ENCODE measurements at regions not wholly inside any gene's neighbourhood (a gene's known extent, or its start where the extent isn't known, plus 50 kb on each side); places are given as distances from the start of the nearest gene placed in this dataset.
A peak's percentile ranks its signal among the peaks of the same experiment; 100 is the strongest.
"Not testable (repeated sequence)": the region's sequence is repeated elsewhere in the genome, so short reads cannot be mapped to it uniquely, and the experiment has no call there.

DNA sequence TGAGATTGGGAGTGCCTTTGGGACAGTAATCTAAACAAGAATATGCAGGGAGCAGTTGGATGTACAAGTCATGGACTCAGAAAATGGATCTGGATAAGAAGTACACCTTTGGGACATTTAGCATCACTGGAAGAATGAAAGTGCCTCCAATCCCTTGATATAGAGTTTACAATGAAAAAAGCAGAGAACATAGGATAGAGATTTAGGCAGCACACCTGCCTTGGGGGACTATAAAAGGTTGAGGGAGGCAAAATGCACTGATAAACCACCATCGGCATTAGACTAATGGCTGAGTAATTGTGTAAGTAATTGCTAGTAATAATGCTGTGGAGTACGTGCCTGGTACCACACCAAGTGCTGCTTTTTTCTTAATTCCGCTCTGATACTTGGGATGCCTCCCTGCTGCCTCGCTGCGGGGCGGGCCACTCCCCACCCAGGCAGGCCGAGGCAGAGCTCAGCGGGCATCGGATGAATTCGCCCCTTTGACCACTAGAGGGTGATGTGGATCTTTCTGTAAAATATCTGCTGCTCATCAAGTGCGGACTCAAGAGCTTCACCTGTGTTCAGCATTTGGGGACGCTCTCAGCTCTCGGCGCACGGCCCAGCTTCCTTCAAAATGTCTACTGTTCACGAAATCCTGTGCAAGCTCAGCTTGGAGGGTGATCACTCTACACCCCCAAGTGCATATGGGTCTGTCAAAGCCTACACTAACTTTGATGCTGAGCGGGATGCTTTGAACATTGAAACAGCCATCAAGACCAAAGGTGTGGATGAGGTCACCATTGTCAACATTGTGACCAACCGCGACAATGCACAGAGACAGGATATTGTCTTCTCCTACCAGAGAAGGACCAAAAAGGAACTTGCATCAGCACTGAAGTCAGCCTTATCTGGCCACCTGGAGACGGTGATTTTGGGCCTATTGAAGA lies 99.9 kb downstream of the ANKRD18B start:
- DNase-seq, result peak; percentile 55 to 87

GRCh38 chr9:33628318-33628717 lies 104.3 kb downstream of the ANKRD18B start:
- DNase-seq, result not testable (repeated sequence)

- peak in 1 of 2 experiments; percentile 14 for DNase-seq
Measured at GRCh38 chr9:33628865-33629410, 104.9 kb downstream of the ANKRD18B start.

GRCh38 chr9:33633636-33634035 lies 109.6 kb downstream of the ANKRD18B start:
- no peak for DNase-seq

GRCh38 chr9:33637881-33638280 lies 113.8 kb downstream of the ANKRD18B start:
- DNase-seq, result peak; percentile 42 to 68

GRCh38 chr9:33638391-33638915 lies 114.4 kb downstream of the ANKRD18B start:
- peak in 1 of 2 experiments; percentile 35 for DNase-seq

GRCh38 chr9:33645706-33646105 lies 121.7 kb downstream of the ANKRD18B start:
- DNase-seq, result no peak

GRCh38 chr9:33649463-33649862 lies 125.4 kb downstream of the ANKRD18B start:
- no peak for DNase-seq

- DNase-seq, result no peak
Measured at GRCh38 chr9:33651125-33651524, 127.1 kb downstream of the ANKRD18B start.

- no peak for DNase-seq
Measured at GRCh38 chr9:33659921-33660320, 135.4 kb upstream of the PRSS3 start.

- DNase-seq, result no peak
Measured at GRCh38 chr9:33660772-33661171, 134.6 kb upstream of the PRSS3 start.

- no peak for DNase-seq
Measured at GRCh38 chr9:33661176-33661575, 134.2 kb upstream of the PRSS3 start.

DNA sequence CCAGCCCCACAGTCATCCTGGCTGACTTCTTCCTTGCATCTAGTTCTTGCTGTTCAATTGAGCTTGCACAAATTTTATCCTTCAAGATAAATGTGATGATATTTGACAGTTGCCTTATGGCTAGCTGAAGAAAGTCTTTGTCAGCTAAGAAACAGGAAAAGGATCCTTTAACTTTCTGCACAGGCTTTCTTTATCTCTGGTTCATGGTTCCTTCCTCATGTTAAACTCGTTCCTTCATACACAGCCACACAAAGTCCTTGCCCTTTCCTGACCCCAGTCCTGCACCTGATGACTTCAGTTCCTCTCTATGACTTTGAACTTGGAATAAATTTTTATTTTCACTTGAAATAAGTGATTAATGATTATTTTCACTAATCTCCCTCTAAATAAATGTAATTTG lies 132.5 kb upstream of the PRSS3 start:
- DNase-seq, result no peak

DNA sequence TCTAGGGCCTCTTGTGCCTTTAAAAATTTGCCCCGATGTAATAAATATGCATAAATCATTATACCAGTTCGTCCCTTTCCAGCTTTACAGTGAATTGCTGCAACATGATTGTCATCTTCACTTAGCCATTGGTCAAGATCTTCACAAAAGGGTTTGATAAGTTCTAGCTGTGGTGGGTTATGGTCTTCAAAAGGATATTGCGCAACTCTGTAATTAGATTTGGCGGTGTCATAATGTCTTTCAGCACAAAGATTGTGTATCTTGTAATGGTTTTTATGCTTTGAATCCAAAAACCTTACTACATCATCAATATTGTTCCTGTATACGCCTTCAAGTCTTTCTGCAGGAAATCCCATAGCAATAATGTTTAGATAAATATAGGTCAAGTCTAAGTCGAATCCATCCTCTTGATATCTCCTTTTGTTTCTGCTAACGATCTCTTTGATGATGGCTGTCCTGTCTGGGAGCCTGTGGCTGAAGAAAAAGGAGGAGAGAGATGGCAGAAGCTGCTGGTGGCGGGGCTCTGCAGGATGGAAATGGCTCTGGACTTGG lies 119.1 kb upstream of the PRSS3 start:
- peak in 1 of 2 experiments; percentile 27 for DNase-seq

GRCh38 chr9:33676746-33677505 lies 118.4 kb upstream of the PRSS3 start:
- DNase-seq, result peak; percentile 55 to 85

DNA sequence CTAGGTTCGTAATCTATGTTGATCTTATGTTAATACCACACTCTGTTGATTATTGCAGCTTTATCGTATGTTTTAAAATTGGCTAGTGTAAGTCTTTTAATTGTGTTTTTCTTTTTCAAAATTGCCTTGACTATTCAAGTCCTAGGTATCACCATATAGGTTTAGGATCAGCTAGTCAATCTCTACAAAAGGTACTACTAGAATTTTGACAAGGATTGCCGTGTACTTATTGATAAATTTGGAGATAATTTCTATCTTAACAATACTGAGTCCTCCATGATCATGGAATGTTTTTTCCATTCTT lies 117.9 kb upstream of the PRSS3 start:
- DNase-seq, result peak in 1 of 2 experiments; percentile 50

GRCh38 chr9:33677961-33678360 lies 117.4 kb upstream of the PRSS3 start:
- DNase-seq, result no peak

DNA sequence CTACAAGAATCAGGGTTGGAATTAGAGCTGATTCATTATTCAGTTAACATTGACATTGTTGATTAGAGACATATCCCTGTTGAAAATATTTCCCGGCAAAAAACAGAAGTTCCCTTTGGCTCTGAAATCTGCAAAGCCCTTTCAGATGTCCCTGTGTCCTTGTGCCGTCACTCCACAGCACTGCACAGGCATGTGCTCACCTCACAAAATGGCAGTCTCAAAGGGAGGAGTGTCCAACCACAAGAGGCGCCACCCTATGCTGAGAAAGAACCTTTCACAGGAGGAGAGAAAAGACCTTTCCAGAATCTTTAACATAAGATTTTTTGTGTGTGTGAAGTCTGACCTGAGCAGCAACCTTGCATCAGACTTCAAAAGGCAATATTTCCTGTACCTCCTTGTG lies 112.8 kb upstream of the PRSS3 start:
- no peak for DNase-seq

DNA sequence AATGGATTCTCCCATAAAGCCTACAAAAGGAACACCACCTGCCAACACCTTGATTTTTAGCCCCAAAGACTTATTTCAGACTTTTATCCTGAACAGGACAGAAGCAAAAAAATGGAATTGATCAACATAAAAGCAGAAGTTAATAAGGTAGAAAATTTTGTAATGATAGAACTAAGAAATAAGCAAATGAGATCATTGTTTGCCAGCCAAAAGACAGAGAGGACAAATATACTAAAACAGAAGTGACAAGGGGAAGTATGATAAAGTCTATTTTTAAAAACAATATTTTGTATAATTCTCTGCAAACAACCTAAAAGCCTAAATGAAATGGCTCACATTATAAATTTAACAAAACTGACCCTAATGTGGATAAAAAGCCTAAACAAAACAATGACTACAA lies 110.5 kb upstream of the PRSS3 start:
- no peak for DNase-seq

DNA sequence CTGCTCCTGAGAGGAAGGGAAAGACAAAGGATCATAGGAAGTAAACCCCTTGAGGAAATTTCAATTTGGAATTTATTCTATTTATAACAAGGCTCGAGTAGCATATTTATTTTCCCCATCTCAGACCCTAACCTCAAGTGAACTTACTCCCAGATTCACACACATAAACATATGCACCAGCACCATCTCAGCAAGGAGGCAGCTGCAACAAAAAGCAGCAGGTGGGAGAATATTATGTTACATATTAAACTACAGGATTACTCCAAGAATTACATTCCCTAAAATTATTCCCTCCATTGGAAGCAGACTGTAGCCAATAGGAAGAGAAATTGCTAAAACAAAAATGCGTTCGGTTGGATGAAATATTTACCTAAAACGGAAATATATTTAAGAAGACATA lies 108.4 kb upstream of the PRSS3 start:
- DNase-seq, result peak in 1 of 2 experiments; percentile 6

DNA sequence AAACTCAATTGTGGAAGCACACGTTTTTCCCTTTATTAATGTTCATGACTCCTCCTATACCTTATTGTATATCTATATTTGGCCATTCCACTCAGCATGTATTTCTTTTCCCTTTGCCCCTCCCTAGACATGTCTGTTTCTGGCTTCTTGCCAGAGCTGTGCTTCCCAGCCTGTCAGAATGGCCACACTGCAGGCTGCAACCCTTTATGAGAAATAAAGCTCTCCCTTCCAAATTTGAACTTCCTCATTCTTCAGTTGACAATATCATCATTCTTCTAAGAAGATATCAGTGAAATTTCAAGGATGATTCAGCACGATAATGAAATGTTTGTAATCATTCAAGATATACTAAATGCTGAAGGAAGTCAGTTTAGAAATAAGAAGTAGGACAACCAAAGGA lies 107.6 kb upstream of the PRSS3 start:
- peak in 1 of 2 experiments; percentile 4 for DNase-seq

DNA sequence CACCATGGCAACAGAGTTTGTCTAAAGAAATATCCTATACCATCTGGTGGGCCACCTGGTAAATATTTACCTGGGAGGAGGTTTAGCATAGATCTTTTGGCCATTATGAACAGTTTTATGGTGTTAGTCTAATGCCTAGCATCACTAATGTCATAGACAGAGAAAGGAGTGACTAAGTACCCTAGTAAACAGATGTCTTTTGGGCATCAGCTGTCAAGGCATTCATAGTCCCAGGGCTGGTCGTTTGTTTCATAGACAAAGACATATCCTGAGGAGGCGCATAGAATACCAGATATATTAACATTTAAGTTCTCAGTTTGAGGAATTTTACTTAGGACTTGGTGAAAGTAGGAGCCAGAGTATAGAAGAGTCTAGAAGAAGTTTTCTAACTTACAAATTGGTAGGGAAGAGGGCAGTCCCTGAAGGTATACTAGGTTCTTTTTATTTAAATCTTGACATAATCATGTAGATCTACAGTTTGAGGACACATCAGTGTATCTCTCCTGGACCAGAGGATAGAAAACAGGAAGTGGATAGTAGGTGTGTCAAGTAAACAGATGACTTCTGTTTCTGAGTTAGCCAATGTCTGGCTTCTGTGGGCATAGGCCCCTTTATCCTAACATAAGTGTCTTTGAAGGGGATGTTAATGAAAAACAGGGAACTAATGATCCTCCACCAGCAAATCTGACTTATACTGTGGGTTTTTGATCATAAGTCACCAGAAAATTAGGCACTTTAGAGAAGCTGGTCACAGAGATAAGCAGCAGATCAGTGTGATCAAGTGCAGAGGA lies 105.0 kb upstream of the PRSS3 start:
- peak; percentile 33 to 57 for DNase-seq

Measured in NCI-H526 (cell line).